ENCODE measurements at regions not wholly inside any gene's neighbourhood (a gene's known extent, or its start where the extent isn't known, plus 50 kb on each side); places are given as distances from the start of the nearest gene placed in this dataset.

DNA sequence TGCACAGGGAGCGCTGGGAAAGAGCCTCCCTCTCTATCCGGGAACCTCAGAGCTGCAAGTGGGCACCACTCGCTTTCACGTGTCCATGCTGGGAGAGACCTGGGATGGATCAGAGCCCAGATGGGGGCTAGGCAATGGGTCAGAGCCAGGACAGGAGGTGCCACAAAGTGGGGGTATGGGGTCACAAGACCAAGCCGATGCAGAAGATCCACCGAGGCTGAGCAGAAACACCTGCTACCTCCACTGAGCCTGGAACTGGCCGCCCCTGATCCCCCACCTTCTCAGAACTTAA, 180.9 kb upstream of the SFSWAP start:
- no peak for DNase-seq
- 92 to 93% methylated on average over 7 of the region's 7 CpGs for WGBS, 2 donors
- intact Hi-C loops (cut with DNase I) = no loop called here
- H3K4me1 ChIP-seq = no peaks in the 10 kb centered on the region
- TF ChIP-seq POLR2AphosphoS5 (IDR thresholded peaks at IDR 0.05) (no peak), POLR2A (IDR thresholded peaks at IDR 0.05) (no peak), EP300 (IDR thresholded peaks at IDR 0.05) (no peak)
- TF ChIP-seq, protein P1, sequence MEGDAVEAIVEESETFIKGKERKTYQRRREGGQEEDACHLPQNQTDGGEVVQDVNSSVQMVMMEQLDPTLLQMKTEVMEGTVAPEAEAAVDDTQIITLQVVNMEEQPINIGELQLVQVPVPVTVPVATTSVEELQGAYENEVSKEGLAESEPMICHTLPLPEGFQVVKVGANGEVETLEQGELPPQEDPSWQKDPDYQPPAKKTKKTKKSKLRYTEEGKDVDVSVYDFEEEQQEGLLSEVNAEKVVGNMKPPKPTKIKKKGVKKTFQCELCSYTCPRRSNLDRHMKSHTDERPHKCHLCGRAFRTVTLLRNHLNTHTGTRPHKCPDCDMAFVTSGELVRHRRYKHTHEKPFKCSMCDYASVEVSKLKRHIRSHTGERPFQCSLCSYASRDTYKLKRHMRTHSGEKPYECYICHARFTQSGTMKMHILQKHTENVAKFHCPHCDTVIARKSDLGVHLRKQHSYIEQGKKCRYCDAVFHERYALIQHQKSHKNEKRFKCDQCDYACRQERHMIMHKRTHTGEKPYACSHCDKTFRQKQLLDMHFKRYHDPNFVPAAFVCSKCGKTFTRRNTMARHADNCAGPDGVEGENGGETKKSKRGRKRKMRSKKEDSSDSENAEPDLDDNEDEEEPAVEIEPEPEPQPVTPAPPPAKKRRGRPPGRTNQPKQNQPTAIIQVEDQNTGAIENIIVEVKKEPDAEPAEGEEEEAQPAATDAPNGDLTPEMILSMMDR (IDR thresholded peaks at IDR 0.05) = no peak
- no peaks in the 10 kb centered on the region for H3K9me3 ChIP-seq
- no peaks in the 10 kb centered on the region for H3K36me3 ChIP-seq
- H3K4me3 ChIP-seq = no peak overlapping the region
- peaks cover 0 to 17% (median 0%) of the 10 kb centered on the region in 3 donors for H3K27me3 ChIP-seq
- H3K27ac ChIP-seq = no peak overlapping the region

DNA sequence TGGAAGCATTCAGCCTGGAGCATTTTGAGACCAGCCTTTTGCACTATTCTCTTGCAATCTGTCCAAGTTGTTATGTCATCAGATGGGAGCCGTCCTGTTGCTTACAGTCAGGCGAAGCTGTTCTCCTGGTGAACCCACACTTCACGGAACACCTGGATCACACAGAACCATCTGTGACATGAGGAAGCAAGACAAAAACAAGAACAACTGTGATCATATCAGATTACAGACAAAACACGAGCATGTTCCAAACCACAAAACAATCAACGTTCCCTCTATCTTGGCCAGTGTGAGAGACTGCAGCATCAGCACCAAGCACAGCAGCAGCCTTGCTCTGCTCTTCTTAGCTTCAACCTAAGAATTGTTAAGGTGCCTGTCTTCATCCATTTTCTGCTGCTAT, 180.5 kb upstream of the SFSWAP start:
- Histone ChIP-seq H3K9me3 (no peaks in the 10 kb centered on the region), H3K27ac (no peak overlapping the region), H3K4me3 (no peak overlapping the region), H3K4me1 (no peaks in the 10 kb centered on the region), H3K27me3 (peaks cover 0 to 22% (median 0%) of the 10 kb centered on the region in 3 donors), H3K36me3 (no peaks in the 10 kb centered on the region)
- TF ChIP-seq EP300 (IDR thresholded peaks at IDR 0.05) (no peak), POLR2A (IDR thresholded peaks at IDR 0.05) (no peak)
- intact Hi-C loops (cut with DNase I) = no loop called here
- WGBS, 2 donors = 38 to 54% methylated on average over 5 of the region's 5 CpGs
- DNase-seq = no peak

DNA sequence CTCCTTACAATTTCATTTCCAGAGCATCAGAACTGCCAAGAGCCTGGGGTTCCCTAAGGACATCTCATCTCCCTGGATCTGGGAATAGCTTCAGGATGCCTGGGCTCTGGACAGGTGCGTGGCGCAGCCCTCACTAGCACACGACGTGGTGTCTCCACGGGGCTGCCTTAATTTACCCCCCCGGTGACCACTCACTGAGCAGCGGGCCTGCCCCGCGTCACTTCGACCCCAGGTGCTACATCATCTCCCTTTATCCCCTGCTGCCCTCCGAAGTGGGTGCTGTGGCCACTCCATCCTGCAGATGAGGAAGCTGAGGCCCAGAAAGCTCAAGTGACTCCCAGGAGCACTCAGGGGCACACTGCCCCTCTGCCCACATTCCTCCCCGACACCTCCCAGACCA, 177.8 kb upstream of the SFSWAP start:
- no peak overlapping the region for H3K4me3 ChIP-seq
- peaks cover 0 to 16% (median 0%) of the 10 kb centered on the region in 3 donors for H3K27me3 ChIP-seq
- WGBS, 2 donors = 85 to 92% methylated on average over 12 of the region's 12 CpGs
- intact Hi-C loops (cut with DNase I) = no loop called here
- TF ChIP-seq POLR2AphosphoS5 (IDR thresholded peaks at IDR 0.05) = no peak
- TF ChIP-seq POLR2A (IDR thresholded peaks at IDR 0.05) = no peak
- TF ChIP-seq, protein P1 (IDR thresholded peaks at IDR 0.05) = no peak
- no peaks in the 10 kb centered on the region for H3K9me3 ChIP-seq
- DNase-seq = no peak
- H3K36me3 ChIP-seq = no peaks in the 10 kb centered on the region
- no peak overlapping the region for H3K27ac ChIP-seq
- H3K4me1 ChIP-seq = no peaks in the 10 kb centered on the region

GRCh38 chr12:131535779-131536178, 175.1 kb upstream of the SFSWAP start:
- intact Hi-C loops (cut with DNase I) = no loop called here
- Histone ChIP-seq H3K27ac (no peak overlapping the region), H3K4me3 (no peak overlapping the region), H3K27me3 (peaks cover 0 to 16% (median 0%) of the 10 kb centered on the region in 3 donors), H3K9me3 (no peaks in the 10 kb centered on the region), H3K36me3 (no peaks in the 10 kb centered on the region), H3K4me1 (no peaks in the 10 kb centered on the region)
- TF ChIP-seq, protein P1 (IDR thresholded peaks at IDR 0.05) = no peak
- TF ChIP-seq EP300 (IDR thresholded peaks at IDR 0.05) = no peak
- no peak for DNase-seq
- 89 to 94% methylated on average over 5 of the region's 5 CpGs for WGBS, 2 donors

GRCh38 chr12:131536337-131536736, 174.6 kb upstream of the SFSWAP start:
- intact Hi-C loops (cut with DNase I) = no loop called here
- TF ChIP-seq EP300 (IDR thresholded peaks at IDR 0.05) (no peak), POLR2AphosphoS5 (IDR thresholded peaks at IDR 0.05) (no peak), POLR2A (IDR thresholded peaks at IDR 0.05) (no peak)
- TF ChIP-seq, protein P1 (IDR thresholded peaks at IDR 0.05) = no peak
- no peaks in the 10 kb centered on the region for H3K9me3 ChIP-seq
- no peak overlapping the region for H3K4me3 ChIP-seq
- peaks cover 0 to 16% (median 0%) of the 10 kb centered on the region in 3 donors for H3K27me3 ChIP-seq
- no peaks in the 10 kb centered on the region for H3K4me1 ChIP-seq
- no peak for DNase-seq
- H3K27ac ChIP-seq = no peak overlapping the region
- H3K36me3 ChIP-seq = no peaks in the 10 kb centered on the region
- WGBS, 2 donors = 34 to 57% methylated on average over 11 of the region's 11 CpGs
